ENCODE measurements at regions not wholly inside any gene's neighbourhood (a gene's known extent, or its start where the extent isn't known, plus 50 kb on each side); places are given as distances from the start of the nearest gene placed in this dataset.
"Not testable (repeated sequence)": the region's sequence is repeated elsewhere in the genome, so short reads cannot be mapped to it uniquely, and the experiment has no call there.

DNA sequence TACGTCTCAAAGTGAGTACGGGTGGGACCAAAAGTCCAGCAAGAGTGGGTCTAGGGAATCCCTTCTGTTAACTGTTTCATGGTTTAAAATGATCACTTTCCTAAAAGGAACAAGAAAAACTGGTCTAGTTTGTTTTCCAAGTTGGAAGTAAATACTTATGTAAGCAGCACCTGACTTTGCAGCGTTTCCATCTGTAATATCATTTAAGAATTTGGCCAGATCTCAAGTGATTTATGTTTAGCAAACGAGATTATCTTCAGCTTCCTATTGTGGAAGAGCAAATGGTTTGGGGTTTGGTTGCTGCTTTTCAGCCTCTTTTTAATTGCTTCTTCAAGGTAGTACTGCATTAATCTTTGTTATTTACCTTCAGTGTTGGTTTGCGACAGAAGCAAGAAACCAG lies 50.4 kb downstream of the FHIP1A start:
- DNase-seq (ENCODE audit: low read depth, low spot score), result no peak

DNA sequence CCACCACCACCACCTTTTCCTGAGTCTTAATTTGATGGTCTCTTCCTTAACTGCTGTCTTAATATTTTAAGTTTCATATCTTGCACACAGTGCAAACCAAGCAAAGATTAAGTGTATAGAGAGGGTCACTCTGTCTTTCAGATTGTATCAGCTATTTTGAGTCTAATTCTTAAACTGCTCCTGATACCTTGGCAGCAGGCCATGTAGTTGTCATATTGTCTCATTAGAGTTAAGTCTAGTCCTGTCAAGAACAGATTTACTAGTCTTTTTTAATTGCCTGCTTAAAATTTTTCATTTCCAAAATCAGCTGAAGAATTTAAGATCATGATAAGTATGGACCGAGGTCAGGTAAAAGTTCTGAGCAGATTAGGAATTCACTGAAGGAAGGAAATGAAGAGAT lies 51.5 kb downstream of the FHIP1A start:
- DNase-seq (ENCODE audit: low read depth, low spot score), result peak; percentile 15

DNA sequence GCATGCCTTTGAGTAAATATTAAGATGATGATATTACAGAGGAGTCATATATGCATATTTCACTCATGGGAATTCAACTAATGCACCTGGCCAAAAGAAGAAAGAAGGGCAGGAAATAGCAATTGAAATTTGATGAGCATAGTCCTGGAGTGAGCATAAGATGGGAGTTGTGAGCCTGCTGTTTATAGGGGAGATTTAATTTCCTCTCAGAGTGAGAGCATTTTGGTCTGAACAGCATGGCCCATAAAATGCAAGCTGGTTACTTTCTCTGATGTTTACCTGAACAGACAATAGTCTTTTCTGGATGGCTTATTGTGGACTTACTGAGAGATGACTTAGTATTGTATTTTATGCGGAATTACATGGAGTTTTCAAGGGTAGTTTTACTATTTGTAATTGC lies 53.6 kb downstream of the FHIP1A start:
- no peak for DNase-seq (ENCODE audit: low read depth, low spot score)

DNA sequence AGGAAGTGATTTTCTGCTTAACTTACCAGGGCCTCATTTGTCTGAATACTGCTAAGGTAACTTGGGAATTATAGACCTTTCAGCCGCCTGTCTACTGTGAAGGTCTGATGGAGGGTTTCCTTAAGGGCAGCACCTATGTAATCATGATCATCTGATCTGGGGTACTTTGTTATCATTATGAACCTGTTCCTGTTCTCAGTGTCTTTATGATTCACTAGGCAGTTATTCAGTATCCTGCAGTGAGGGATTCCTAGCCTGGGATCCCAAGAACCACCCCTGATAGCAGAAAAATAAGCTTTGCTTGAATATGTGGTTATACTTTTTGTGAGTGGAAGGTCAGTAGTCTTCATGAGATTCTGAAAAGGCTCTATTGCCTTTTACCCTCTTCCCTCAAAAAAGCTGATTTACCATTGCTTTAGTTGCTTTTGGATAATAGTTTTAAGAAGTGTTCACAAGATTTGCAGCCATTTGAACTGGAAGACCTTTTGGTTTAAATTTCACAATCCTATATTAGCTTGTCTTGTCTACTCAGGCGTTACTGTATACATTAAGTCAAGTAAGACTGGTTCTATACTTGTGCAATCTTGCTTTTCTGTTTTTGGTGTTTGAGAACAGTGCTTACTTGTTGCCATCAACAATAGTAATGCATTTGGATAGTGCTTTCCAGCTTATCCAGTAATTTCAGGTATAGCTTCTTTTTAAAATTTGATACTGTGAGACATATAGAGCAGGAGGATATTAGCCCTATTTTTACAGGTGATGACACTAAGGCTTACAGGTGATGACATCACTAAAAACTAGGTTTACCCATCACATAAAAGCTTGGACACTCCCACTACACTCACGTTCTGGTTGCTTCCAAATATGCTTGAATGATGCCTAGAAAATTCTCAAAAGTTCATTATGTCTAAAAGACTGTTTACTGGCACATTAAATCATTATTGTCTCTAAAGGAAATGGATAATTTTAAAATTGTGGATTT lies 60.0 kb downstream of the FHIP1A start:
- DNase-seq (ENCODE audit: low read depth, low spot score), result peak; percentile 15

DNA sequence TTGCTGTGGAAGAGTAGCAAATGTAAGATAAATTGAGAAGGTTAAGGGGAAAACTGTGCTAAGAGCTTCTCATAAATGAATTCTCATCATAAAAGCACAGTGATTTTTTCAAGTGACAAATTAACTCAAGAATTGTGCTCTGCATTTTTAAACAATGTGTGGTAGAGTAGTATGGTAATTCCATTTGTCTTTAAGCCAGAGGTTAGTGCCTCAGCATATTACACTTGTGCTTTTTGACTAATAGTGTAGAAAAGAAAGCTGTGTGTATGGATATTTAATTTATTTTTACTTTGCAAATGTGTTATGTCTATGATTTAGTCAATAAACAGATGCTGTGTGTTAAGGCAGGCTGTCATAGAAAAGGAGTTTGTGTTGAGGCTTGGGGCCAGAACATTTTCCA lies 61.0 kb downstream of the FHIP1A start:
- DNase-seq (ENCODE audit: low read depth, low spot score), result no peak

DNA sequence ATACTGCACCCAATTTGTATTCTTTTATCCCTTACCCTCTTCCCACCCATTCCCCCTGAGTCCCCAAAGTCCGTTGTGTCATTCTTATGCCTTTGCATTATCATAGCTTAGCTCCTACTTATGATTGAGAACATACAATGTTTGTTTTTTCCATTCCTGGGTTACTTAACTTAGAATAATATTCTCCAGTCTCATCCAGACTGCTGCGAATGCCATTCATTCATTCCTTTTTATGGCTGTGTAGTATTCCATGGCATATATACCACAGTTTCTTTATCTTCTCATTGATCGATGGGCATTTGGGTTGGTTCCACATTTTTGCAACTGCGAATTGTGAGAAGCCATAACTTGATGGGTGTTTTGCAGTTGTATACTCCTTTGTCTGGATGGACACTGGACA lies 62.8 kb downstream of the FHIP1A start:
- no peak for DNase-seq (ENCODE audit: low read depth, low spot score)

DNA sequence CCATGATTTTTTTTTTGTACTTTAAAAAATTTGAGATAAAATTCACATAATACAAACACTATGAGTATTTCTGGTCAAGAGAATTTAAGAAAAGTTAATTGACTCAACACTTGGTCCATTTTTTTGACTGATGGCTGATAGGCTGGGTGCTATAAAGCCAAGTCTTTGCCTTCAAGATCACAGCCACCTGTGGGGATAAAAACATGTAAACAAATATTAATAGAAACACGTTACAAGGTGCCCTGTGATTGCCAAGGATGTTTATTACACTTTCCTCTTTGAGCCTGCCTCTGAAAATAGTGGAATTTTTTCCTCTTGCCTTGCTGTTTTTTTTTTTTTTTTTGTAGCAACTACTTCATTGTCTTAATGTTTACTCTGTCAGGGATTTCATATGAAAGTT lies 63.3 kb downstream of the FHIP1A start:
- DNase-seq (ENCODE audit: low read depth, low spot score), result no peak

DNA sequence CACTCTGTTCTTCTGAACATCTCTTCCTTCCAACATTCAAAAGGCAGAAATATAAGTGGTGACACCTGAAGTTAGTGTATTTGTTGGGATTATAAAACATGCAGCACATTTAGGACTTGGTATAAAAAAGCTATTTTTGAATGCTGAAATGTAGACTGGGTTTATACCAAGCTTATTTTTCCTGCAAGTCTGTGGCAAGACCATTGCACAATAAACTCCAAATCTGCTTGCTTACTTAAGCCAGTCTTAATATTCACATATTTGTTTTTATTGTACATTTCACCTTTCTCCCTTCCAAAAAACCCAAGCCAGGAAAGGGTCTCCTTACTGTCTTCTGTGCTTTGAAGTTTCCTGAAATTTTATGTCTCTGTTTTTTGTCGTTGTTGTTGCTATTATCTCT lies 63.7 kb downstream of the FHIP1A start:
- DNase-seq (ENCODE audit: low read depth, low spot score), result no peak

DNA sequence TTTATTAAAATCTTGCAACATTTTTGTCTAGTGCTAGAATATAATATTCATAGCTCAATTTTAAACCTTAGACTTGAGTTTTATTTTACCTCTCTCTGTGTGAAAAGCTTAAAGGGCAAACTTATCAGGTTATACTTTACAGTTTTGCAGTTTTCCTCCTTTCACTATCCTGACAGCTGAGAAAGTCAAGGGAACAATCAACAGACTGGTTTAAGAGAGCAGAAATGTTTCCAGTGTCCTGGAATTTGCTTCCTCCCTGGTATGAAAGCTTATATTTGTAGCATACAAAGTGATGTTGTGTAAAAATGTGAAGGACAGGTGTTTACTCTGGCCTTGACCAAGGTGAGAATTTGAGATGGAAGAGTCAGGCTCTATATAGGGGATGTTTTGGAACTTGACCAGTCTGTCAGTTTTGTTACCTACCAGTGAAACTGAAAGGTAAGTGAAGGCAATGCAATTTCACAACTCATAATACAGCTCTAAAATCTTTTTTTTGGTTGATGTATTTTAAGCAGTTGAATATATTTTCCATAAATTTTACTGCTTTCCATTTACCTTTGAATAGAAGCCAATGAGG lies 64.6 kb downstream of the FHIP1A start:
- no peak for DNase-seq (ENCODE audit: low read depth, low spot score)

DNA sequence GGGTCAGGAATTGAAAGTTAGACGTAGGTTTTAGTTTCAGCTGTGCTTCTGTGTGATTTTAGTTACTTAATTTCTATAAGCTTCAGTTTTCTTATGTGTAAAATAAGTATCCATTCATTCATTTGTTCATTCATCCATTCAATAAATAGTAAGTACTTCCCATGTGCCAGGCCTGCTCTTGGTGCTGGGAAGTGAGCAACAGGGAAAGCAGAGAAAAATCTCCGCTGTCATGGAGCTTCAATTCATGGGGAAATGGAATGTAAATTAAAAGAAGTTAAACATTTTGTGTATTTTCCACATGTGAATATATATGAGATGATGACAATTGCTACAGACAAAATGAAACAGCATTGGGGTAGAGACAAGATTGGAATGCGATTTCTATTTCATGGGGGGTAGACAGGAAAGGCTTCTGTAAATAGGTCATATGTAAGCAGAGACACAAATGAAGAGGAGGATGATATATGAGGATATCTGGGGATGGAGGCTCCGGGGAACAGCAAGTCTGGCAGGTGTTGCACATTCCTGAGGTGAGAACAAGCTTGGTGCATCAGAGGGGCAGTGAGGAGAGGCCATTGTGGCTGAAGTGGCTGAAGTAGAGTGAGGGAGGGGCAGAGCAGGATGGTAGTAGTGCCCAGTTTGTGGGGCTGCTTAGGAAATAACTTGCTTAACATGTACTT lies 66.2 kb downstream of the FHIP1A start:
- no peak for DNase-seq (ENCODE audit: low read depth, low spot score)

DNA sequence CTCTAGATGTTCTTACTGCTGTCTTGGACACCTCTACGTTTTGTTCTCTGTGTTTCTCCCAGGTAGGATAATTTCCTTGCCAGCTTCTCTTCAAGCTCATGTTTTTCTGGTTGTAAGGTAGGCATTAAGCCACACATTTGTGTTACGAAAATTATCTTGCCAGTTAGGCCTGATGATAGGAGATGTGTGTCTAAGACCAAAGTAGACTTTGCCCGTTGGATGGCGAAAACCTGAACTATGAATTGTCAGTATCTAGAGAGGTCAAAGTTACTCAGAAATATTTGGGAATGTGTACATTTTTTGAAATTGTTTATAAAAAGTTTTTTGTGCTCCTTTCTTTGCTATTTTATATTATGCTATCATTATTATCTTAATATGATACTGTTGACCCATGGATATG lies 72.8 kb downstream of the FHIP1A start:
- no peak for DNase-seq (ENCODE audit: low read depth, low spot score)

DNA sequence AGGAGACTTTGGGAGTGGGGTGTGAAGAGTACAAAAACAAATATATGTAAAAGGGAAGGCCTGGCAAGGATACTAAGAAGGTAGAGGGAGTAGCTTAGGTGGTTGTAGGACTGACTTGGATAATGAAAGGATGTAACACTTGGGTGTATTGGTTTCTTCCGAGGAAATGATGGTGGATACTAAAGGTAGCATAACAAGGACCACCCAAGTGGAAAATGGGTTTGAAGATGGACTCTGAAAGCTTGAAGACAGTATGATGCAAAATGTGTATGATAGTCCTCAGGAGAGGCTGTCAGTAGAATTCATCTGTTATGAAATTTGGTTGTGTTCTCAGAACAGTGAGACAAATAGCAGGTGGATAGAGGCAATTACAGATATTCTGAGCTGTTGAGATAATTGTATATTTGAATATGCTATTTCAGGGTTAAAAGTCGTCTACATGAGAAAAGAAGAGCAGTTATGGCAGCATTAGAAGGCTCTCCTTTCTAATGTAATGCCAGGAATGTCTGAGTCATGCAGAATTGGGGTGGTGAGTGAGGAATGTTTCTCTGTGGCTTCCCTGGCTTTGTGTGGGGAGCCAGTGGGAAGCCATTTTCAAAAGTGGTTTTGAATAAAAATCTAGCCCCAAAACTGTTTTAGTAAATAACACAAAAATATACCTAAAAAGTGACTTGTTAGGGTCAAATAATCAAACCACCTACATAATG lies 75.6 kb downstream of the FHIP1A start:
- DNase-seq (ENCODE audit: low read depth, low spot score), result peak; percentile 94

DNA sequence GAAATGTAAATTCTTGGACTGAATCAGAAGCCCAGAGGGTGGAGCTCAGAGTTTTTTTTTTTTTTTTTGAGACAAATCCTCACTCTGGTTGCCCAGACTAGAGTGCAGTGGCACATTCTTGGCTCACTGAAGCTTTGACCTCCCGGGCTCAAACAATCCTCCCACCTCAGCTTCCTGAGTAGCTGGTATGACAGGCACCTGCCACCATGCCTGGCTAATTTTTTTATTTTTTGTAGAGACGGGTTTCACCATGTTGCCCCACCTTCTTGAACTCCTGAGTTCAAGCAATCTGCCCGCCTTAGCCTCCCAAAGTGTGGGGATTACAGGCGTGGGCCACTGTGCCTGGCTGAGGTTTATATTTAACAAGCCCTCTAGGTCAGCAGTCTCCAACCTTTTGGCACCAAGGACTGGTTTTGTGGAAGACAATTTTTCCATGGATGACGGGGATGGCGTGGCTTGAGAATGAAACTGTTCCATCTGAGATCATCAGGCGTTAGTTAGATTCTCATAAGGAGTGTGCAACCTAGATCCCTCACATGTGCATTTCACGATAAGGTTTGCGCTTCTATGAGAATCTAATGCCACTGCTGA lies 76.7 kb downstream of the FHIP1A start:
- peak; percentile 78 for DNase-seq (ENCODE audit: low read depth, low spot score)

DNA sequence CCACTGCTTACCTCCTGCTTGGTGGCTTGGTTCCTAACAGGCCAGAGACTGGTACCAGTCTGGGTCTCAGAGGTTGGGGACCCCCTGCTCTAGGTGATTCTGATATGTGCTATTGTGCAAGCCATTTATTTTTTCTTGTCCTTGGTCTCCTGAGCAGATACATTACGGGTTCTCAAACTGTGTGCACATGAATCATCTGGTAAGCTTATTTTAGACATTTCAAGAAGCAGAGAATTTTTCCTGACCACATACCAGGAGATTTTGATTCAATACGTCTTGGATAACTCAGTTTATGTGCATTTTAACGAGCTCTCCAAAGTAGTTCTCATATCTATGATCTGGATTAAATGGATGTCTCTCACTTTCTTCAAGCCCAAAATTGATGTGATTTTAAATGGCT lies 77.2 kb downstream of the FHIP1A start:
- peak; percentile 68 for DNase-seq (ENCODE audit: low read depth, low spot score)

DNA sequence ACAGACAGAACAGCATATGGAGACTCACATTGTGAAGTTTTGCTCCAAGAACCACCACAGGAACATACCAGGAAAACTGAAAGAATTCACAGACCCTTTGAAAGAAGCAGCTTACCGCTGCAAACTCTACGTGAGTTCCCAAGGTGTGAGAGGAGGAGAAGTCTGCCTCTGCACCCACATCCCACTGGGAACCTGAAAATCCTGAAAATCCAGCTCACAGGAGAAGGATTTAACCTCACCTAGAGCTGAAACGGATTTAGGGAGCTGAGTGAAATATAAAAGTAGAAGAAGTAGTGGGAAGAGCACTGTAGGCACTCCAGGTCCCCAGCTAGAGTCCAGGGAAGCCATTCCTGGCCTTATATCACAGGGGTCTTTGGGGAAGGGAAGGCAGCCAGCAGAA lies 80.0 kb downstream of the FHIP1A start:
- no peak for DNase-seq (ENCODE audit: low read depth, low spot score)

DNA sequence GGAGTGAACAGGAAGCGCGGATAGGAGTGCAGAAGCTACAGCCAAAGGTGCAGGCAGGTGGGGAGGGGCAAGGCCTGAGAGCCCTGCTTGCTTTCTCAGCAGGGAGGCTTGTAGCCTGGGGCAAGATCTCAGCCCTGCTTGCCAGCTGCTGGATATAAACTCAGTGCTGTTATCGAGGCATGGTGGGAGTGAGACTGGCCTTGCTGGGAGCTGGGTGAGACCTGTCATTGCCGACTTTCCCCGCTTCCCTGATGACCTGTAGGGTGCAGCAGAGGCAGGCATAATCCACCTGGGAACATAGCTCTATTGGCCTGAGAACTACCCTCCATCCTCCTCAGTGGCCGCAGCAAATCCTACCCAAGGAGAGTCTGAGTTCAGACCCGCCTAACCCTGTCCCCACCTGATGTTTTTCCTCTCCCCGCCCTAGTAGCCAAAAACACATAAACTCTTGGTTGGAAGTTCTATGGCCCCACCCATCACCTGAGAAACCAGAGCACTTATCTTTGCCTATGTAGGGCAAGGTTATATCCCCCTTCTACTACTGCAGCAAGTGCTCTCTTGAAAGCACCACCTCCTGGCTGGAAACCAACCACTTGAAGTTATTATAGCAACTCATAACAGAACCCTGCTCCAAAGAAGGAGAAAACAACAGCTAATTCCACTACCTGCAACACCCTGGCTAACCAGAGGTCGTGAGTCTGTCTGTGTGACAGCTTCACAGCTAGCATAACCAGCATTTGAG lies 80.7 kb downstream of the FHIP1A start:
- DNase-seq (ENCODE audit: low read depth, low spot score), result no peak

DNA sequence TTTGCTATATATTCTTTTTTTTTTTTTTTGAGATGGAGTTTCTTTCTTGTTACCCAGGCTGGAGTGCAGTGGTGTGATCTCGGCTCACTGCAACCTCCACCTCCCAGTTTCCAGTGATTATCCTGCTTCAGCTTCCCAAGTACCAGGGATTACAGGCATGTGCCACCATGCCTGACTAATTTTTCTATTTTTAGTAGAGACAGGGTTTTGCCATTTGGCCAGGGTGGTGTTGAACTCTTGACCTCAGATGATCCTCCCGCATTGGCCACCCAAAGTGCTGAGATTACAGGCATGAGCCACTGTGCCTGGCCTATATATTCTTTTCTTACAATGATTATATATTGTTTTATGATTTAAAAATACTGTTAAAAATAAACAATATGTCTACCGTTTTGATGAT lies 86.6 kb downstream of the FHIP1A start:
- not testable (repeated sequence) for DNase-seq (ENCODE audit: low read depth, low spot score)

DNA sequence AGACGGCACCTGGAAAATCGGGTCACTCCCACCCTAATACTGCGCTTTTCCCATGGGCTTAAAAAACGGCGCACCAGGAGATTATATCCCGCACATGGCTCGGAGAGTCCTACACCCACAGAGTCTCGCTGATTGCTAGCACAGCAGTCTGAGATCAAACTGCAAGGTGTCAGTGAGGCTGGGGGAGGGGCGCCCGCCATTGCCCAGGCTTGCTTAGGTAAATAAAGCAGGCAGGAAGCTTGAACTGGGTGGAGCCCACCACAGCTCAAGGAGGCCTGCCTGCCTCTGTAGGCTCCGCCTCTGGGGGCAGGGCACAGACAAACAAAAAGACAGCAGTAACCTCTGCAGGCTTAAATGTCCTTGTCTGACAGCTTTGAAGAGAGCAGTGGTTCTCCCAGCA lies 102.6 kb downstream of the FHIP1A start:
- DNase-seq (ENCODE audit: low read depth, low spot score), result not testable (repeated sequence)

DNA sequence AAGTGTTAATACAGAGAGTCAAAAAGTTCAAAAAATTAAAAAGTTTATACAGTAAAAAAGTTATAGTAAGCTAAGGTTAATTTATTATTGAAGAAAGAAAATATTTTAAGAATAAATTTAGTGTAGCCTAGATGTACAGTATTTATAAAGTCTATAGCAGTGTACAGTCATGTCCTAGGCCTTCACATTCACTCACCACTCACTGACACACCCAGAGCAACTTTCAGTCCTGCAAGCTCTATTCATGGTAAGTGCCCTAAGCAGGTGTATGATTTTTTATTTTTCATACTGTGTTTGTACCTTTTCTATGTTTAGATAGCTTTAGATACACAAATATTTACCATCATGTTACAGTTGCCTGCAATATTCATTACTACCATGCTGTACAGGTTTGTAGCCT lies 108.9 kb downstream of the FHIP1A start:
- no peak for DNase-seq (ENCODE audit: low read depth, low spot score)

DNA sequence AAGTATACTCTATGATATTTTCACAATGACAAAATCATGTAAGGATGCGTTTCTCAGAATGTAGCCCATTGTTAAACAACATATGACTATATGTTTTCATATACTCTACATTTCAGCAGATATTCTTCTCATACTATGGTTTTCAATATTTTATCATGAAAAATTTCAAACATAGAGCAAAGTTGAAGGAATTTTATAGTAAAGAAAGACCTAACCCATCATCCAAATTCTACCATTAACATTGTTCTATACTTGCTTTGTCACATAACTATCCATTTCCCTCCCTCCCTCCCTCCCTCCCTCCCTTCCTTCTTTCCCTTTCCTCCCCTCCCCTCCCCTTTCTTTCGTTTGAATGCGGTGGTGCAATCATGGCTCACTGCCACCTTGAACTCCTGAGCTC lies 109.4 kb downstream of the FHIP1A start:
- DNase-seq (ENCODE audit: low read depth, low spot score), result no peak

All from astrocyte of the hippocampus (primary cell).